ENCODE measurements at regions not wholly inside any gene's neighbourhood (a gene's known extent, or its start where the extent isn't known, plus 50 kb on each side); places are given as distances from the start of the nearest gene placed in this dataset.
"Not testable (repeated sequence)": the region's sequence is repeated elsewhere in the genome, so short reads cannot be mapped to it uniquely, and the experiment has no call there.

DNA sequence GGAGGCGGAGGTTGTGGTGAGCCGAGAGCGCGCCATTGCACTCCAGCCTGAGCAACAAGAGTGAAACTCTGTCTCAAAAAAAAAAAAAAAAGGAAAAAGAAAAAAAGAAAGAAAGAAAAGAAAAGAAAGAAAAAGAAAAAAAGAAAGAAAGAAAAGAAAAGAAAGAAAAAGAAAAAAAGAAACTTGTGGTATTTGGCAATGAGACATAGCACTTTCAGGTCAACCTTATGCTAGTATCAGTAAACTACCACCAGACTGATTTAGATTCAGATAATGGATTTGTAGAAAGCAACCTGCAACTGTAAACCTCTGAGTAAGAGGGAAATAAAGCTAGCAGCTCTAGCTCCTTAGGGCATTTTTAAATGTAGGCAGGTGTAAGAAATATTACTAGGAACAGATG lies 144.0 kb upstream of the ZNF608 start:
- not testable (repeated sequence) for H3K4me3 ChIP-seq (ENCODE audit: low read depth, low read length)

DNA sequence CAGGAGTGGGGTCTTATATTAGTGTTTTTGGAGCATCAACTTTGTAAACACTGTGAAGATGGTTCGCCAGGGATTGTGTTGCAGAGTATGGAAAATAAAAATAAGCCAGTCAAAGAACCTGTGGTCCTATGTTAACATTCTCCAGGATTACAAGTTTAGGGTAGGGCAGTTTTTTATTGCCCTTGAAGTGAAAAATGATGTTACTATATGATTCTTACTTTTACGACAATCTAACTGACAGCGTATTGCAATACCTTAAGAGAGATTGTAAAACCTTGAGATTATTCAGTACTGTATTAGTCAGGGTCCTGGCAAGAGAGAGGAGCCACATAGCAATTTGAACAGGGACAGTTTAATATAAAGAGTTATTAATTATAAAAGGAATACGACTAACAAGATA lies 144.7 kb upstream of the ZNF608 start:
- H3K4me3 ChIP-seq (ENCODE audit: low read depth, low read length): no peak overlapping the region

DNA sequence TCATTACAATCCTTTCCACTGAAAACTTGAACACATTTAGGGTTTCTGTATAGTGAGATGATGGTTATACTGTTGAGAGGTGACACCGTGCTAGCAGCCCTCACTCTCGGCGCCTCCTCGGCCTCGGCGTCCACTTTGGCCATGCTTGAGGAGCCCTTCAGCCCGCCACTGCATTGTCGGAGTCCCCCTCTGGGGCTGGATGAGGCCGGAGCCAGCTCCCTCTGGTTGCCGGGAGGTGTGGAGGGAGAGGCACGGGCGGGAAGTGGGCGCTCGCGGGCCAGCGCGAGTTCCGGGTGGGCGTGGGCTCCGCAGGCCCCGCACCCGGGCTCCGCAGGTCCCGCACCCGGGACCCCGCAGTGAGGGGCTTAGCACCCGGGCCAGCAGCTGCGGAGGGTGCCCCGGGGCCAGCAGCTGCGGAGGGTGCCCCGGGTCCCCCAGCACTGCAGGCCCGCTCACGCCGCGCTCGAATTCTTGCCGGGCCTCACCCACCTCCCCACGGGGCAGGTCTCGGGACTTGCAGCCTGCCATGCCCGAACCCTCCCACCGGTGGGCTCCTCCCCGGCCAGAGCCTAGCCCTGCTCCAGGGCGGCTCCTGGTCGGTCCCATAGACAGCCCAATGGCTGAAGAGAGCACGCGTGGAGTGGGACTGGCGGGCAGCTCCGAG lies 145.9 kb upstream of the ZNF608 start:
- H3K4me3 ChIP-seq (ENCODE audit: low read depth, low read length): no peak overlapping the region

DNA sequence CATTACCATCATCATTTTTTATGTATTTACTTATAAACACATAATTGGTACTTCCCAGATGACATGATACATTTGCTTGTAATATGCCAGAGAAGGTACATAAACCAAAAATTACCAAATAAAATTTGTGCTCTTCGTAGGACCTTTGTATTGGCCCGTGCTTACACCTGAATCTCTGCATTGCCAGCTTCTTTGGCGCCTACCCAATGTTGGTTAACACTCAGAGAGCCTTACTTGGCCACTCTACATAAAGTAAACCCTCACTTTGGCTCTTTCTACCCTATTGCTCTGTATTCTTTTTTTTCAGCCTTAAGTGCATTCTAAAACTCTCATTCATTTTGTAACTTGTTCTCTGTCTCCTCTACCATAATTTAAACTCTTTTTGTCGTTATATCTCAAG lies 148.1 kb upstream of the ZNF608 start:
- no peak overlapping the region for H3K4me3 ChIP-seq (ENCODE audit: low read depth, low read length)

DNA sequence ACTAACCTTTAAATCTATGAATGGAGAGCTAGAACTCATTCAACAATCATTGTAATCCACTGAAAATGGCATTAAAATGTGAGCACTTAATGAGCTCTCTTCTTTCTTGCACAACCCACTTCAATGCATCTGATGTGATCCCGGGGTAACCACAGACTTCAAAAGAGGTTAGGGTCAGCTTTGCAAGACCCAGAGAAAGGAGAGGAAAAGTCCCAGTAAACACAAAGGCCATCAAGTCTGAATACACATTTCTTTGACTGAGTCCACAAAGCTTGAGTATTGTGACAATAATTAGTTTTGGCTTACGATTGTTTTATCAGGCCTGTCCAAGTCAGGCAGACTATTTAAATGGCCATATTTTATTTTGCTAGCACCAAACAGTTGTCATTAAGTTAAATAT lies 148.8 kb upstream of the ZNF608 start:
- H3K4me3 ChIP-seq (ENCODE audit: low read depth, low read length): no peak overlapping the region

DNA sequence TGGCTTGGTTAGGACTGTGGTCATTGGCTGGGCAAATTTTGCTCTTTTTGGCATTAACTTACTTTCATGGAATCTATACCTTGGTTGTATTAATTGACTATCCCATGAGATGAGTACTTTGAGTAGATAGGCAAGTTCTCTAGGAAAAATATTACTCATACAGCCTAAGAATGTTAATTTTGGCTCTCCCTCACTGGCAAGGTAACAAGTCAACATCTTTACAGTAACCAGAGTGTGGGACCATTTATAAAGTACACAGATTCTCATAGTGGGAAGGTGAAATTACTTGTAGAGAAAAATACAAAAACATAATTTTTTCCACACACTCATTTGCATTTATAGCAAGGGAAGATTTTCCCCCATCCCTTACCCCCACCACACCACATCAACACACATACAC lies 154.6 kb upstream of the ZNF608 start:
- no peak overlapping the region for H3K4me3 ChIP-seq (ENCODE audit: low read depth, low read length)

DNA sequence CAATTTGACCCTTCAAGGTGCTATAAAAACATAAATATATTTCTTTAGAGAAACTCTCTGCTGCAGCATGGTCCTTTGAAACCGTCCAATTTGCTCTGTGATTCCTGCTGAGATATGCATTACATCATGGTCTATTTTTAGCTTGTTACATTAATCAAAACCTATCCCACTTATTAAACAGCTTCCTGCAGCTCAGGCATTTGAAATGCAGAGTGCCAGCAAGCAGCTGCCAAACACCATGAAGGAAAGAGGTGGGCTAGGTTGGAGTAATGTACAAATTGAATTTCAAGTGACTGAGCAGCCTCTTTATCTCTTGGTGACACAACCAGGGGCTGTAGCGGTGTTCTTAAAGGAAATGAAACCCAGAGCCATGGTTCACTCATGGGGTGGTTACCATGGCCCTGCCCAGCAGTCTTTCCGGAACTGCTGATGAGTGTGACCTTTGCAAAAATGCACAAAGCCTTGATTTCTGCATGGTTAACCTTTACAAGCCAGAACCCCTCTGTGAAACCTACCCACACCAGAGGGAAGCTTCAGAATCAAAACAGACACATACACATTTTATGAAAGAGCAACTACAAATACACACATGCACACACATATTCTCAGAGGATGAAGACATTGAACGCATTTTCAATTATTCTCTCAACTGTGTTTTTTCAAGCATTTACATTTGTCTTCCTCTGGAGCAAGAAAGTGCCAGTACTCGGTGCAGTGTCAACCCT lies 155.8 kb upstream of the ZNF608 start:
- H3K4me3 ChIP-seq (ENCODE audit: low read depth, low read length): no peak overlapping the region

DNA sequence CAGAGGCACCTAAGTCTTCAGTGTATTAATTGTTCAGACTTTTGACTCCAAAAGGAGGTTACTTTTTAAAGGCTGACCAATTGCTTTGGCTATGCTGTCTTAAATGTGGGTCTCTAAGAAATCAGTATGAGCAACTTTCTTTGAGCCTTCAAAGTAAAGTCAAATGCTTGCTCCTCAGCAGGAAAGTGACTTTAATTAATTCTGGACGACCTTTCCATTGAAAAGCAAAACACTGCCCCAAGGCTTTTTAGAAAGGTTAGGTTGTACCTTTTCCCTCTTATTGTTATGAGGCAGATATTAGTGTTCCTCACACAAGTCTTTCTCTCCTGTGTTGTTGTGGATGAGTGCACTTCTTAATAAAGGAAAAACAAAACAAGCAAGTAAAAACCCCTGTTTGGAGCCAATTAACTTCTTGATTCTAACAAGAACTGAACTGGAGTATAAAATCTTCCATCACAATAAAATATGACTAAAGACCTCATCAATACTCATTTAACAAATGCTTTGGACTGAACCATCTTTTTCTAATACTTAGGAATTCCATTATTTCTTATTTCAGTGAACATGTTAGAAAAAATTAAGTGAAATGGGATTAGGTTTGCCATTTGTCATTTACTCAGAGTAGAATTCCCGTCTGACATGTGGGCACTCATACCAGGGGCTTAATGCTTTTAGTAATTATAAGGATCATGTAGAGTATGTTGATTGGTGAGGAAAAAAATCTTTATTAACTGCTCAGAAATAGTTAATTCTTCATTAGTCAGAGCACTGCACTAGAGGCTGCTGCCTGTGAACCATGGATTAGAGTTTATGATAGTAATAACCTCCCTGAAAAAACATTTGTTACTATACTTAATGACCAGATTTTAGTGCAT lies 159.1 kb upstream of the ZNF608 start:
- H3K4me3 ChIP-seq (ENCODE audit: low read depth, low read length): no peak overlapping the region

DNA sequence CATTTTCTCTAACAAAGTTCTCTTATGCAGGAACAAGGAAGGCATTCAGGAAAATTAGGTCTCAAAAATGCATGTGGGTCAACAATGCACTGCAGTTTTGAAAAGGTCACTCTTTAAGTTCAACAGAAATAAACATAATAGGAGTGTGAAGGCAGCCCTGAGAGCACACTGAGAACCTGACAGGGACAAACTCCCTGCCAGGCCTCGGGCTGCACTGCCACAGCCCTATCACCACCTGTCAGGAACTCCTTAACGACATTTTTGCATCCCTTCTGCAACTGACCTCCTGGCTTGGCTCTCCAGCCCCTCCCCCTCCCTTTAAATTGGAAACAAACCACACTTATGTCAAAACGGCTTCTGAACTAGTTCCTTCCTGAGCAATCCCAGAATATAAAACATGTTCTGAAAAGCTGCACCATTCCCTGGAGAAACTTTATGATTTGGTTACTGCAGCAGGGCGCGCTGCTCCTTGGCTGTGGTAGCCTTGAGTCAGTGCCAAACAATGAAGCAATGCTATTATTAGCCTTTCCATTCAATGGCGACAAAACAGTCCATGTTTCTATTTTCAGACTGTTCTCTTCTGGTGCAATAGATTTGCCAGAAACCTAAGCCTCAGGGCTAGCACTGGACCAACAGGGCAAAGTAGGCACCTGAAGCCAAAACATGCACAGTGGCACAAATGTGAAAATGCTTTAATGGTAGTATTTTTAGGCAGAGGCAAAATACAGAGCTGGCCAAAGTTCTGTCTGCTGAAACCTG lies 160.1 kb upstream of the ZNF608 start:
- no peak overlapping the region for H3K4me3 ChIP-seq (ENCODE audit: low read depth, low read length)

DNA sequence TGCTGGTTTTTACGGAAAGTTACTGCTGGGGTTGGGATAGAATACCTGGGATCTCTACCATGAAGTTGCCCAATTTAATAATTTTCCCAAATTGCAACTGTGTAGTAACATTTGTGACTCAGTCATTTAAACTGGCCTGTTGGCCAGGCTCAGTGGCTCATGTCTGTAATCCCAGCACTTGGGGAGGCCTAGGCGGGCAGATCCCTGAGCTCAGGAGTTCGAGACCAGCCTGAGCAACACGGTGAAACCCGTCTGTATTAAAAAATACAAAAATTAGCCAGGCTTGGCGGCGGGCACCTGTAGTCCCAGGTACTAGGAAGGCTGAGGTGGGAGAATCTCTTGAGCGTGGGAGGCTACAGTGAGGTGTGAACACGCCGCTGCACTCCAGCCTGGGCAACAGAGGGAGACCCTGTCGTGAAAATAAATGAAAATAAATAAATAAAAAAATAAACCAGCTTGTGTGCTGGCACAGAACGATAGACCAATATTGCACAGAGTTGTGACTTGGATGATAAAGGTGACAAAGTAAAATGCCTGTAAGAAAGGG lies 160.7 kb upstream of the ZNF608 start:
- no peak overlapping the region for H3K4me3 ChIP-seq (ENCODE audit: low read depth, low read length)

DNA sequence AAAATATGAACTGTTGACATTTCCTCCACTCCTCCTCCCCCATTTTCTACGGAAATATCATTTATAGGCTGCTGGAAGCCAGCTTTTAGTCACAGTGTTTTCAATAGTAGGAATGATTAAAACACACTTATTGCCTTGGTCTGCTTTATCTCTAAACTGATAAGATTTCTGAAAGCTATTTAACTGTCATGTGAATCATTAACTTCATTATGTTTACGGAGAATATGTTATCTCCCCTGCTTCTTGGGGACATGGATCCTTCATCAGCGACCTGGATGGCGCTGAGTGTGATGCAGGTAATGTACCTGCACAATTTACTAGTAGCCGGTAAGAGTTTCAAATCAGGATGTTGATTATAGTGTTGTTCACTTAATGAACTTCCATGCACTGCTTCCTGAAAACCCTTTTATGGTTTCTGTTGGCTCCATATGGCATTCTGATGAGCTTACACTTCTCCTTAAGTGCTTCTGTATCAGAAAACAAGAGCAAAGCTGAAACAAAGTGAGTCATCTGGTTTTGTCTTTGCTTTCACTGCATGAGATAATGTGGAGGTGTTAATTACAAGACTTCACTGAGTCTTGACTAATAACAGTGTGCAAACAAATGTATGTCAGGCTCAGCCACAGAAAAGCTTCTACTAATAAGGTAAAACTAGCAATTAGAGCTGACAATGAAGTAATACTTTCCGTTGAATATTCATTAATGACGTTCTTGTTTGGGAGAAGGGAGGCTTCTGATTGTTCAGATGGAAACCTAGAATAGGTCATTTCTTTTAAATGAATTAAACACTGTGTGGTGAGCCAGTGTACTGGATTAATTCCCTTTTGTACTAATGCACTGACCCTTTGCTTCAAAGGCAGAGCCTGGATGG lies 162.4 kb upstream of the ZNF608 start:
- H3K4me3 ChIP-seq (ENCODE audit: low read depth, low read length): no peak overlapping the region

DNA sequence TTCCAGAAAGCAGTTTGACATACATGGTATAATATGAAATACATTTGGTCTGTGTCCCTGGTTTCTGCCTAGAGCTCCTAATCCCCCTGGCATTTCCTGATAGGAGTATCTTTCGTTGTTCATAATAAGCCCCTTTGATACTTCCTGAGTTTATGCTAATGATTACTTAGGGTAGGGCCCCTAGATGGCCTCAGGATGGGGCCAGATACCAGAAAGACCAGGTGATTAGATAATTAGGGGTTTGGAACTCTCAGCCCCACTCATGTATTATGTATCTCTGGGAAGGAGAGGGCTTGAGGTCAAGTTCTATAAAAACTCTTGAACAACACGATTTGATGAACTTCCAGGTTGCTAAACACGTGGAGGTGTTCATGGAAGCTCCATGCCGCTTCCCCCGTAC lies 163.3 kb upstream of the ZNF608 start:
- H3K4me3 ChIP-seq (ENCODE audit: low read depth, low read length): no peak overlapping the region

DNA sequence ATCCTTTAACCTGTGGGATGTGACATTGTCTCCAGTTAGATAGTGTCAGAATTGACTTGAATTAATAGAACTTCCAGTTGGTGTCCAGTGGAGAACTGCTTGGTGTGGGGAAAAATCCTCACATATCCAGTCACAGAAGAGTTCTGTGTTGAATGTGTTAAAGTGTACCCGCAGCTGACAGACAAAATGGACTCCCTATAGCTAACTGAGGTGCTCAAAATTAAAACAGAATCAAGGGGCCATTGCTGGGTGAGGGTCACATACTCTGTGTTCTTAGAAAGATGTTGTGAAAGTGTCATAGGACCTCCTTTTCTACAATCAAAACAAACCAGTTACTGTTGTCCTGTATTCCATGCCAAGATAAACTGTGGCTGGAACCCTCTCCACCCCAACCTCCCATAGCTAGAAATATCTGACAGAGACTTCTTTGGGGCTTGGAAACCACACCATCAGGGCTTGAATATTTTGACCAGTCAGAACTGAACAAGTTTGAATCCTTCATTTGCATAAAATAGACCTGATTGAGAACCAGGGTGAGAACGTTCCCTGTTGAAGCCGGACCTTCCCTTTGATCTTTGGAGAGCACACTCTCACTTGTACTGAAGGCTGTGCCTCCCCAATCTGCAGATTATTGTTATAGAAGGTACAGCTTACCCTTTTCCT lies 164.0 kb upstream of the ZNF608 start:
- no peak overlapping the region for H3K4me3 ChIP-seq (ENCODE audit: low read depth, low read length)

DNA sequence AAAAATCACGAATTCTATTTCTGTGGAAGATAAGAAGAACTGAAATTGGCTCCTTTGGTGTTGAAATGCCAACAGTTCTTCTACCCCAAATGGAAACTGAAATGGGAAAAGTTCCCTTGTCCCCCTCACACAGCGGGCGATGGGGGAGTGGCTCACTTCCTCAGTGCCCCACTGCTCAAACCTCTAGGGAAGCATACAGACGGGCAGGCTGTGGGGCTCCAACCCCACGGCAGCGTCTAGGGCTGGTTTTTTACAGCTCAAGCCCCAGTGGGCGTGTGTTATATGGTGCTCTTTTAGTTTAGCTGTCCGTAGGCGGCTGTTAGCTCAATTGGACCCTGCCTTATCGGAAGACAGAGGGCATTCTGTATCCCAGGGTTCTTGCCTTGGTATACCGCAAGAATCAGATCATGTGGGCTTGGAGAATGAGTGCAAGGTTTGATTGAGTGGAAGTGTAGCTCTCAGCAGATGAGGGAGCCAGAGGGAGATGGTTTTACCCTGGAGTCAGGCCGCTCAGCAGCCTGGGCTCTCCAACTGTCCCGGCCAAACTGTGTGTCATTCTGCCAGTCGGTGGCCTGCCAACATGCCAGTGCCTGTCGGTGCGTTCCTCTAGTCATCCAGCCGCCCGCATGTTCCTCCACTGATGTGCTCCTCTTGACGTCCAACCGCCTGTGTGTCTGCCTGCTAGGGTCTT lies 166.3 kb upstream of the ZNF608 start:
- no peak overlapping the region for H3K4me3 ChIP-seq (ENCODE audit: low read depth, low read length)

DNA sequence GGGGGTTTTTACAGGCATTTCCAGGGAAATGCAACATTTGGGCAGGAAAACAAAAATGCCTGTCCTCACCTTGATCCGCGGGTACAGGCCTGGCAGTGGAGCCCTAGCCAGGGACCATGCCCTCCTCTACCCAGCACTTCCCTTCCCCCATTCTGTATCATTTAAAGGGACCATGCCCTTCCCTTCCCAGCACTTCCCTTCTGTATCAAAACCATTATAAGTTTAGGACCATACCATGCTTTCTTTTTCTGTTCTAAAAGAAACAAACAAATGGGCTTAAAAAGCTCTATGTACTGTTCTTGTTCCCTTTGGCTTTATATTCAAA lies 166.9 kb upstream of the ZNF608 start:
- no peak overlapping the region for H3K4me3 ChIP-seq (ENCODE audit: low read depth, low read length)

DNA sequence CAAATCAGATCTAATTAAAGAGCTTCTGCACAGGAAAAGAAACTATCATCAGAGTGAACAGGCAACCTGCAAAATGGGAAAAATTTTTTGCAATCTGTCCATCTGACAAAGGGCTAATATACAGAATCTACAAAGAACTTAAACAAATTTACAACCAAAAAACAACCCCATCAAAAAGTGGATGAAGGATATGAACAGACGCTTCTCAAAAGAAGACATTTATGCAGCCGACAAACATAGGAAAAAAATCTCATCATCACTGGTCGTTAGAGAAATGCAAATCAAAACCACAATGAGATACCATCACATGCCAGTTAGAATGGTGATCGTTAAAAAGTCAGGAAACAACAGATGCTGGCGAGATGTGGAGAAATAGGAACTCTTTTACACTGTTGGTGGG lies 169.9 kb upstream of the ZNF608 start:
- not testable (repeated sequence) for H3K4me3 ChIP-seq (ENCODE audit: low read depth, low read length)

DNA sequence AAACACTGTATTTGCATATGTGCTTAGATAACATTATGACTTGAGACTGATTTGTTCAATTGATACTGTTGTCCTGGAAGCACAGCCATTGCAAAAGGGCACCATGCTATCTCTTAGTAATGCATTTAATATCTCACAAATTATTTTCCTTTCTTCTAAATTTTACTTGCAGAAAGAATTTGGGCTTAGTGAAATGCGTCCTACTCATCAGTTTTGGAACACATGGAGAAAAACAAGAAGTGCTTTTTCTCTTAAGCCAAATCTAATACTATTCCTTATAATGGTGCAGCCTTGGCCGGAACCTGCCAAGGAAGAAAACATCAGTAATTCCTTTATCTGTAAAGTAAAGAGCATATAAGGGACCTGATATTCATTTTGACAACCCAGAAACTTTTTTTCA lies 172.2 kb upstream of the ZNF608 start:
- no peak overlapping the region for H3K4me3 ChIP-seq (ENCODE audit: low read depth, low read length)

DNA sequence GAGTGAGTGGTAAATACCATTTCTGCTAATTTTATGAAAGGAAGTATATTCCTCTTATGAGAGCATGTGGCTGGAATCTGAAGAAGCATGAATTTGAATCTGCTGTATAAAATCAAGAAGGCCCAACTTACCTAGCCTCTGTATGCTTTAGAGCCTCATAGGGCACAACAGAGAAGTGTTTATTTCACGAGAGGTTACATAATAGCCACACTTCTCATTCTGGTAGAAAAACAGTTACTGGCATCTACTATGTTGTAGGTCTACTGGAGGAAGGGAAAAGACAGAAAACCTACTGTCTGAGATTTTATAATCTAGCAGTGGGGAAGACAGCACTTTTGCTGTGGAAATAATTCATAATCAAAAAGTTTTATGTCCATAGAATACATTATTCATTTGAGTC lies 172.6 kb upstream of the ZNF608 start:
- H3K4me3 ChIP-seq (ENCODE audit: low read depth, low read length): no peak overlapping the region

Measured in iPS-11a (cell line).